ENCODE measurements at regions not wholly inside any gene's neighbourhood (a gene's known extent, or its start where the extent isn't known, plus 50 kb on each side); places are given as distances from the start of the nearest gene placed in this dataset.

- Histone ChIP-seq H3K9ac (ENCODE audit: low read depth, low read length) (no peak overlapping the region), H3K27ac (ENCODE audit: insufficient read depth, low read length) (no peak overlapping the region), H3K4ac (ENCODE audit: low read depth, low read length) (no peak overlapping the region), H4K20me1 (ENCODE audit: insufficient read depth, low read length) (no peaks in the 10 kb centered on the region), H2BK120ac (ENCODE audit: low read depth, low read length) (no peak overlapping the region), H4K5ac (ENCODE audit: low read depth, low read length) (no peak overlapping the region), H3K4me3 (ENCODE audit: insufficient read depth, low read depth, low read length) (no peak overlapping the region), H4K91ac (ENCODE audit: insufficient read depth, low read depth, low read length) (no peak overlapping the region), H2AK5ac (ENCODE audit: low read depth, low read length) (no peak overlapping the region), H2BK15ac (ENCODE audit: low read depth, low read length) (no peak overlapping the region), H2AK9ac (replicated peaks; ENCODE audit: low read depth, low read length, poor library complexity) (no peak overlapping the region), H2BK5ac (ENCODE audit: low read depth, low read length, poor library complexity, severe bottlenecking) (no peak overlapping the region), H3K4me1 (ENCODE audit: control insufficient read depth, insufficient read depth, low read length) (no peaks in the 10 kb centered on the region), H3K4me2 (ENCODE audit: low read depth, low read length) (no peak overlapping the region), H3K23ac (ENCODE audit: low read depth, low read length) (no peak overlapping the region), H3K9me1 (ENCODE audit: insufficient read depth, low read length) (no peaks in the 10 kb centered on the region), H3K14ac (replicated peaks; ENCODE audit: low read depth, low read length) (no peak overlapping the region), H3K9me3 (ENCODE audit: control insufficient read depth, insufficient read depth, low read length) (no peaks in the 10 kb centered on the region), H3K27me3 (ENCODE audit: control insufficient read depth, insufficient read depth, low read length) (peaks cover 3% of the 10 kb centered on the region), H4K8ac (ENCODE audit: low read depth in 2 of 2, low read length in 2 of 2) (no peak overlapping the region), H3K56ac (ENCODE audit: extremely low read depth, insufficient read depth, low read length) (no peak overlapping the region), H3K79me1 (ENCODE audit: low read depth in 1 of 2, low read length in 2 of 2) (no peaks in the 10 kb centered on the region), H3K18ac (ENCODE audit: low read depth, low read length) (no peak overlapping the region), H2BK20ac (ENCODE audit: low read depth, low read length) (no peak overlapping the region), H3K36me3 (ENCODE audit: control insufficient read depth, insufficient read depth, low read length) (no peaks in the 10 kb centered on the region), H2AFZ (replicated peaks; ENCODE audit: low read length, poor library complexity) (no peak overlapping the region)
- no peak for TF ChIP-seq MAZ (IDR thresholded peaks at IDR 0.05; ENCODE audit: borderline replicate concordance, low read depth, low read length)
- no peak for TF ChIP-seq ELK1 (IDR thresholded peaks at IDR 0.05; ENCODE audit: borderline replicate concordance, low read depth, low read length)
- TF ChIP-seq RFX5 (IDR thresholded peaks at IDR 0.05; ENCODE audit: low read depth, low read length), result no peak
- no peak for TF ChIP-seq FOS (IDR thresholded peaks at IDR 0.05; ENCODE audit: low read depth, low read length)
- TF ChIP-seq POLR2A (IDR thresholded peaks at IDR 0.05; ENCODE audit: low read depth, low read length), result no peak
- ATAC-seq (ENCODE audit: low read depth) (no peak), DNase-seq (no peak)
- ChIA-PET POLR2A (ENCODE audit: unreplicated experiment) (no interaction called here), CTCF (no interaction called here)
- in situ Hi-C loops (cut with MboI; ENCODE audit: low sequenced_read_pairs), result no loop called here
- no TSS peak for BruUV-seq (replicated peaks)
- dilution Hi-C loops (cut with HindIII; ENCODE audit: low sequenced_read_pairs, unreplicated experiment), result no loop called here
- intact Hi-C loops (cut with micrococcal nuclease), result no loop called here
- no CpG with 5 or more reads among the region's 2 CpGs for WGBS, 2 experiments (ENCODE audit: extremely low coverage in 2 of 2, insufficient read length in 1 of 2)
These were observed 185.8 kb upstream of the PHYHIPL start for GRCh38 chr10:58990693-58991092.
